Medulla oblongata (tissue), 1 donor: ENCODE measurements at regions not wholly inside any gene's neighbourhood (a gene's known extent, or its start where the extent isn't known, plus 50 kb on each side); places are given as distances from the start of the nearest gene placed in this dataset.

Source experiments
- DNase-seq: peaks from one replicate; pipeline ENCODE4 v3.0.0-alpha.2; 2015; ENCODE audit errors: extremely low spot score

GRCh38 chr5:172588380-172588779, 52.7 kb upstream of the NEURL1B start:
- DNase-seq: no peak

GRCh38 chr5:172587061-172587405, 54.0 kb upstream of the NEURL1B start:
- DNase-seq: no peak

GRCh38 chr5:172586125-172587060, 54.7 kb upstream of the NEURL1B start:
- DNase-seq: no peak

GRCh38 chr5:172585114-172585513, 55.9 kb upstream of the NEURL1B start:
- no peak for DNase-seq

- no peak for DNase-seq
Observed at GRCh38 chr5:172584638-172585037, 56.4 kb upstream of the NEURL1B start.

- DNase-seq: no peak
Observed at GRCh38 chr5:172583931-172584511, 57.0 kb upstream of the NEURL1B start.

- no peak for DNase-seq
Observed at GRCh38 chr5:172582940-172583339, 58.1 kb upstream of the NEURL1B start.

- DNase-seq: no peak
Observed at GRCh38 chr5:172581315-172581714, 59.7 kb upstream of the NEURL1B start.

GRCh38 chr5:172579403-172579990, 61.6 kb upstream of the NEURL1B start:
- no peak for DNase-seq

- peak; percentile 15 for DNase-seq
Observed at GRCh38 chr5:172577267-172577909, 63.7 kb upstream of the NEURL1B start.

- peak; percentile 37 for DNase-seq
Observed at GRCh38 chr5:172575816-172576545, 65.1 kb upstream of the NEURL1B start.

GRCh38 chr5:172575416-172575815, 65.6 kb upstream of the NEURL1B start:
- DNase-seq: no peak

- DNase-seq: no peak
Observed at GRCh38 chr5:172574871-172575223, 66.2 kb upstream of the NEURL1B start.

- DNase-seq: peak; percentile 53
Observed at GRCh38 chr5:172573986-172574870, 66.8 kb upstream of the NEURL1B start.

GRCh38 chr5:172573120-172573882, 67.8 kb upstream of the NEURL1B start:
- DNase-seq: no peak

- DNase-seq: no peak
Observed at GRCh38 chr5:172572440-172572839, 68.6 kb upstream of the NEURL1B start.

GRCh38 chr5:172571892-172572291, 69.2 kb upstream of the NEURL1B start:
- DNase-seq: no peak

- no peak for DNase-seq
Observed at GRCh38 chr5:172571413-172571812, 69.7 kb upstream of the NEURL1B start.

- no peak for DNase-seq
Observed at GRCh38 chr5:172570594-172571334, 70.3 kb upstream of the NEURL1B start.
